MCF 10A (cell line): ENCODE measurements at regions not wholly inside any gene's neighbourhood (a gene's known extent, or its start where the extent isn't known, plus 50 kb on each side); places are given as distances from the start of the nearest gene placed in this dataset.

ENCODE experiments used
- BruUV-seq: library from RNA; stranded (reverse); fragments of 400-500 nt; replicated peaks from 2 replicates; lab custom pipeline; 2021; lab: Mats Ljungman, UMichigan
- CTCF ChIA-PET: fragments of 300-600 bp; sonication (Branson Sonifier 250); formaldehyde crosslinking; extraction: SDS; loops from one replicate; lab custom pipeline; 2021; ENCODE audit warnings: antibody characterized with exemption, inconsistent platforms; lab: Yijun Ruan, JAX
- POLR2A ChIA-PET: fragments of 300-600, 350-650 bp; sonication (Branson Sonifier 250); formaldehyde crosslinking; extraction: SDS; loops from one replicate; lab custom pipeline; 2020; ENCODE audit warnings: antibody characterized with exemption, inconsistent platforms; lab: Yijun Ruan, JAX
- DNase-seq: peaks from one replicate; pipeline ENCODE4 v3.0.0-alpha.2; 2018; ENCODE audit not compliant: unreplicated experiment
- H3K27ac Mint-ChIP-seq: one replicate; pipeline ENCODE4 v1.8.0; 2022; ENCODE audit warnings: mild to moderate bottlenecking, low read depth, mixed read lengths; ENCODE audit not compliant: unreplicated experiment
- H3K27me3 Mint-ChIP-seq: one replicate; pipeline ENCODE4 v1.8.0; 2022; ENCODE audit warnings: mixed read lengths; ENCODE audit not compliant: insufficient read depth, unreplicated experiment
- H3K36me3 Mint-ChIP-seq: one replicate; pipeline ENCODE4 v1.8.0; 2022; ENCODE audit warnings: mild to moderate bottlenecking, moderate library complexity, mixed read lengths; ENCODE audit not compliant: insufficient read depth, unreplicated experiment
- H3K4me1 Mint-ChIP-seq: one replicate; pipeline ENCODE4 v1.8.0; 2022; ENCODE audit warnings: mixed read lengths; ENCODE audit not compliant: insufficient read depth, unreplicated experiment
- H3K4me3 Mint-ChIP-seq: one replicate; pipeline ENCODE4 v1.8.0; 2022; ENCODE audit warnings: mild to moderate bottlenecking, moderate library complexity, mixed read lengths; ENCODE audit not compliant: unreplicated experiment
- H3K9me3 Mint-ChIP-seq: one replicate; pipeline ENCODE4 v1.8.0; 2022; ENCODE audit warnings: mixed read lengths; ENCODE audit not compliant: unreplicated experiment
- intact Hi-C: fragments of 100-400 bp; cut with micrococcal nuclease; formaldehyde crosslinking; loops from 2 replicates; pipeline ENCODE4 v1.14.1; 2022
- TF ChIP-seq, protein P1 (sequence below): fragments of 200-600 bp; IDR thresholded peaks from one replicate; pipeline ENCODE4 v1.8.0; 2022; ENCODE audit warnings: antibody characterized with exemption, mild to moderate bottlenecking; ENCODE audit not compliant: unreplicated experiment

- no TSS peak for BruUV-seq
- no peaks in the 10 kb centered on the region for H3K9me3 Mint-ChIP-seq
- H3K27me3 Mint-ChIP-seq = peaks cover 20% of the 10 kb centered on the region
- peaks cover 14% of the 10 kb centered on the region for H3K4me1 Mint-ChIP-seq
- POLR2A ChIA-PET = interaction anchor here (0.6 to 1.7 kb wide), 3 partner anchors 117 to 1360 kb away, joined by 3 to 5 read pairs (median 3); no protein-coding TSS in a partner anchor
- H3K36me3 Mint-ChIP-seq = peaks cover 3% of the 10 kb centered on the region
- H3K27ac Mint-ChIP-seq = no peak overlapping the region
- CTCF ChIA-PET = interaction anchor here (0.7 to 1.5 kb wide), 3 partner anchors 8 to 116 kb away, joined by 3 to 5 read pairs (median 3); no protein-coding TSS in a partner anchor
- intact Hi-C loops = no loop called here
- TF ChIP-seq, protein P1, sequence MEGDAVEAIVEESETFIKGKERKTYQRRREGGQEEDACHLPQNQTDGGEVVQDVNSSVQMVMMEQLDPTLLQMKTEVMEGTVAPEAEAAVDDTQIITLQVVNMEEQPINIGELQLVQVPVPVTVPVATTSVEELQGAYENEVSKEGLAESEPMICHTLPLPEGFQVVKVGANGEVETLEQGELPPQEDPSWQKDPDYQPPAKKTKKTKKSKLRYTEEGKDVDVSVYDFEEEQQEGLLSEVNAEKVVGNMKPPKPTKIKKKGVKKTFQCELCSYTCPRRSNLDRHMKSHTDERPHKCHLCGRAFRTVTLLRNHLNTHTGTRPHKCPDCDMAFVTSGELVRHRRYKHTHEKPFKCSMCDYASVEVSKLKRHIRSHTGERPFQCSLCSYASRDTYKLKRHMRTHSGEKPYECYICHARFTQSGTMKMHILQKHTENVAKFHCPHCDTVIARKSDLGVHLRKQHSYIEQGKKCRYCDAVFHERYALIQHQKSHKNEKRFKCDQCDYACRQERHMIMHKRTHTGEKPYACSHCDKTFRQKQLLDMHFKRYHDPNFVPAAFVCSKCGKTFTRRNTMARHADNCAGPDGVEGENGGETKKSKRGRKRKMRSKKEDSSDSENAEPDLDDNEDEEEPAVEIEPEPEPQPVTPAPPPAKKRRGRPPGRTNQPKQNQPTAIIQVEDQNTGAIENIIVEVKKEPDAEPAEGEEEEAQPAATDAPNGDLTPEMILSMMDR = no peak
- H3K4me3 Mint-ChIP-seq = no peak overlapping the region
- DNase-seq = no peak
Measured at GRCh38 chr19:13604902-13605586, 98.8 kb upstream of the CACNA1A start.

GRCh38 chr19:13600802-13601201, 94.5 kb upstream of the CACNA1A start:
- peaks cover 43% of the 10 kb centered on the region for H3K27me3 Mint-ChIP-seq
- POLR2A ChIA-PET = interaction anchor here (2.4 kb wide), 1 partner anchor 69 kb away, joined by 6 read pairs; no protein-coding TSS in a partner anchor
- H3K9me3 Mint-ChIP-seq = no peaks in the 10 kb centered on the region
- CTCF ChIA-PET = interaction anchor here (1.5 to 10.2 kb wide), 4 partner anchors 11 to 262 kb away, joined by 6 to 161 read pairs (median 12); no protein-coding TSS in a partner anchor
- no peaks in the 10 kb centered on the region for H3K36me3 Mint-ChIP-seq
- H3K27ac Mint-ChIP-seq = no peak overlapping the region
- BruUV-seq = no TSS peak
- no peak overlapping the region for H3K4me3 Mint-ChIP-seq
- DNase-seq = no peak
- TF ChIP-seq, protein P1 = no peak
- intact Hi-C loops = no loop called here
- H3K4me1 Mint-ChIP-seq = peaks cover 11% of the 10 kb centered on the region

DNA sequence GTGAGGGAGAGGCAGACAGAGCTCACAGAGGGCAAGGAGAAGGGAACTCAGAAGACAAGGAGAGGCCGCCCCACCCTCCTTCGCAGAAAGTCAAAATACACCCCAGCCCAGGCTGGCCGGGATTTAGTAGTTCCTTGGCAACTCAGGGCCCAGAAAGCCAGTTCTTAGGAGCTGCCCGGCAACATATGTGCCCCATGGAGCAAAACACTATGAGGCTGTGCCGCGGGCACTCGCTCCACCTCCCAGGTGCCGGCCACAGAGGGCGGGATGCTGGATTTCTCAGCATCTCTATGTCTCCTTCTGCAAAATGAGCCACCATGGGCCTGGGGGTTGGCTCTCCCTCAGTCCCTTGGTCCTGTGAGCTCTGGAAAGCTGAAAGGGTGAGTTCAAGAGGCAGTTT, 93.8 kb upstream of the CACNA1A start:
- H3K9me3 Mint-ChIP-seq = no peaks in the 10 kb centered on the region
- peaks cover 46% of the 10 kb centered on the region for H3K27me3 Mint-ChIP-seq
- no TSS peak for BruUV-seq
- H3K27ac Mint-ChIP-seq = no peak overlapping the region
- H3K36me3 Mint-ChIP-seq = no peaks in the 10 kb centered on the region
- H3K4me3 Mint-ChIP-seq = no peak overlapping the region
- TF ChIP-seq, protein P1 = no peak
- ChIA-PET POLR2A (interaction anchor here (1.5 kb wide), 1 partner anchor 112 kb away, joined by 3 read pairs; no protein-coding TSS in a partner anchor), CTCF (interaction anchor here (0.5 to 10.2 kb wide), 6 partner anchors 11 to 263 kb away, joined by 3 to 161 read pairs (median 9); no protein-coding TSS in a partner anchor)
- intact Hi-C loops = no loop called here
- peaks cover 9% of the 10 kb centered on the region for H3K4me1 Mint-ChIP-seq
- no peak for DNase-seq

DNA sequence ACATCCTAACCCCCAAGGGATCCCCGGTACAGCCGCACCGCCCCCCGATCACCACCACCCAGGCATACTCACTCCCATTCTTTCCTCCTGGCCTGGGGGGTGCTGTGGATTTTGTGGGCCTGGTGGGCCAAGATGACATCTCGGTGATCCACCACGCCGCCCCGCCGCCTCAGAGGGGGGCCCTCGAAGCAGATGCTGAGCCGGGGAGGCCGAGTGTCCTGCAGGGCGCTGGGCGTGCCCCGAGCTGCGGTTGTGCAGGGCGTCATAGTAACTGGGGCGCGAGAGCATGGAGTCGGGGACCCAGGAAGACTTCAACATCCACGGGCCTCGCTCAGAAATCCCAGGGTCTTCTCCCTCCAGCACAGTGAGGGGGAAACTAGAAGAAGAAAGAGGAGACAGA, 93.4 kb upstream of the CACNA1A start:
- no peaks in the 10 kb centered on the region for H3K9me3 Mint-ChIP-seq
- peaks cover 46% of the 10 kb centered on the region for H3K27me3 Mint-ChIP-seq
- no peak for DNase-seq
- TF ChIP-seq, protein P1 = no peak
- no peak overlapping the region for H3K4me3 Mint-ChIP-seq
- no peaks in the 10 kb centered on the region for H3K36me3 Mint-ChIP-seq
- POLR2A ChIA-PET = interaction anchor here (1.5 kb wide), 1 partner anchor 112 kb away, joined by 3 read pairs; no protein-coding TSS in a partner anchor
- intact Hi-C loops = loop anchor here (5.0 kb wide), 2 partner anchors 173 to 283 kb away; partner anchors contain the start of gene C19orf53
- BruUV-seq = no TSS peak
- no peak overlapping the region for H3K27ac Mint-ChIP-seq
- peaks cover 5% of the 10 kb centered on the region for H3K4me1 Mint-ChIP-seq
- CTCF ChIA-PET = interaction anchor here (0.5 to 10.2 kb wide), 5 partner anchors 10 to 263 kb away, joined by 5 to 161 read pairs (median 12); no protein-coding TSS in a partner anchor
